ENCODE measurements at regions not wholly inside any gene's neighbourhood (a gene's known extent, or its start where the extent isn't known, plus 50 kb on each side); places are given as distances from the start of the nearest gene placed in this dataset.

GRCh38 chr2:103427567-103427966 is 665.7 kb downstream of the TMEM182 start:
- WGBS, 4 donors: 87 to 93% (median 92%) methylated on average over 3 of the region's 3 CpGs
- DNase-seq: no peak
- no peak for TF ChIP-seq POLR2A (IDR thresholded peaks at IDR 0.05)
- no peak for TF ChIP-seq CTCF (IDR thresholded peaks at IDR 0.05)
- Histone ChIP-seq H3K27ac (no peak overlapping the region), H3K4me1 (replicated peaks in 1 of 2) (no peaks in the 10 kb centered on the region), H3K4me3 (no peak overlapping the region), H3K36me3 (replicated peaks in 1 of 2) (no peaks in the 10 kb centered on the region), H3K9me3 (replicated peaks in 1 of 3) (no peaks in the 10 kb centered on the region), H3K27me3 (no peaks in the 10 kb centered on the region)
- intact Hi-C loops (cut with DNase I): no loop called here

- H3K36me3 ChIP-seq (replicated peaks in 1 of 2): no peaks in the 10 kb centered on the region
- H3K27ac ChIP-seq: no peak overlapping the region
- no peak for TF ChIP-seq POLR2A (IDR thresholded peaks at IDR 0.05)
- TF ChIP-seq CTCF (IDR thresholded peaks at IDR 0.05): no peak
- H3K9me3 ChIP-seq (replicated peaks in 1 of 3): no peaks in the 10 kb centered on the region
- 62 to 71% (median 68%) methylated on average over 6 of the region's 6 CpGs for WGBS, 4 donors
- H3K4me1 ChIP-seq (replicated peaks in 1 of 2): no peaks in the 10 kb centered on the region
- no peak overlapping the region for H3K4me3 ChIP-seq
- H3K27me3 ChIP-seq: no peaks in the 10 kb centered on the region
- intact Hi-C loops (cut with DNase I): no loop called here
- DNase-seq: no peak
These were observed 668.4 kb downstream of the TMEM182 start for GRCh38 chr2:103430191-103430590.

GRCh38 chr2:103435010-103435409 is 673.2 kb downstream of the TMEM182 start:
- DNase-seq: no peak
- no peak overlapping the region for H3K27ac ChIP-seq
- intact Hi-C loops (cut with DNase I): no loop called here
- TF ChIP-seq POLR2A (IDR thresholded peaks at IDR 0.05): no peak
- no peak for TF ChIP-seq CTCF (IDR thresholded peaks at IDR 0.05)
- no peaks in the 10 kb centered on the region for H3K27me3 ChIP-seq
- no peaks in the 10 kb centered on the region for H3K36me3 ChIP-seq (replicated peaks in 1 of 2)
- no peaks in the 10 kb centered on the region for H3K4me1 ChIP-seq (replicated peaks in 1 of 2)
- 85 to 90% (median 88%) methylated on average over 3 of the region's 3 CpGs for WGBS, 4 donors
- no peak overlapping the region for H3K4me3 ChIP-seq
- no peaks in the 10 kb centered on the region for H3K9me3 ChIP-seq (replicated peaks in 1 of 3)

GRCh38 chr2:103437161-103437560 is 675.3 kb downstream of the TMEM182 start:
- Histone ChIP-seq H3K27ac (no peak overlapping the region), H3K27me3 (no peaks in the 10 kb centered on the region), H3K9me3 (replicated peaks in 1 of 3) (no peaks in the 10 kb centered on the region), H3K4me3 (no peak overlapping the region), H3K36me3 (replicated peaks in 1 of 2) (no peaks in the 10 kb centered on the region), H3K4me1 (replicated peaks in 1 of 2) (no peaks in the 10 kb centered on the region)
- intact Hi-C loops (cut with DNase I): no loop called here
- TF ChIP-seq CTCF (IDR thresholded peaks at IDR 0.05) (no peak), POLR2A (IDR thresholded peaks at IDR 0.05) (no peak)
- 51 to 76% (median 67%) methylated on average over 2 to 3 of the region's 3 CpGs for WGBS, 4 donors
- no peak for DNase-seq

Measured in adrenal gland (tissue), 9 donors.